ENCODE measurements at regions not wholly inside any gene's neighbourhood (a gene's known extent, or its start where the extent isn't known, plus 50 kb on each side); places are given as distances from the start of the nearest gene placed in this dataset.
"Not testable (repeated sequence)": the region's sequence is repeated elsewhere in the genome, so short reads cannot be mapped to it uniquely, and the experiment has no call there.

GRCh38 chr1:121443001-121443540 lies 258.3 kb downstream of the SRGAP2C start:
- DNase-seq = no peak

- no peak for DNase-seq
Observed at GRCh38 chr1:121444096-121444495, 259.3 kb downstream of the SRGAP2C start.

- DNase-seq = no peak
Observed at GRCh38 chr1:121445679-121446078, 260.9 kb downstream of the SRGAP2C start.

GRCh38 chr1:121447280-121447923 lies 262.6 kb downstream of the SRGAP2C start:
- DNase-seq = not testable (repeated sequence)

GRCh38 chr1:121448064-121448463 lies 263.3 kb downstream of the SRGAP2C start:
- DNase-seq = not testable (repeated sequence)

GRCh38 chr1:121448851-121449250 lies 264.1 kb downstream of the SRGAP2C start:
- no peak for DNase-seq

GRCh38 chr1:121452484-121452883 lies 267.7 kb downstream of the SRGAP2C start:
- DNase-seq = no peak

GRCh38 chr1:121458291-121459048 lies 273.7 kb downstream of the SRGAP2C start:
- no peak for DNase-seq

- no peak for DNase-seq
Observed at GRCh38 chr1:121459235-121459634, 274.5 kb downstream of the SRGAP2C start.

GRCh38 chr1:121469395-121469794 lies 284.6 kb downstream of the SRGAP2C start:
- not testable (repeated sequence) for DNase-seq

GRCh38 chr1:121470401-121470800 lies 285.6 kb downstream of the SRGAP2C start:
- not testable (repeated sequence) for DNase-seq

- no peak for DNase-seq
Observed at GRCh38 chr1:121471523-121471922, 286.7 kb downstream of the SRGAP2C start.

- no peak for DNase-seq
Observed at GRCh38 chr1:121472017-121472416, 287.2 kb downstream of the SRGAP2C start.

- DNase-seq = no peak
Observed at GRCh38 chr1:121483234-121483633, 298.5 kb downstream of the SRGAP2C start.

- no peak for DNase-seq
Observed at GRCh38 chr1:121483961-121484424, 299.2 kb downstream of the SRGAP2C start.

GRCh38 chr1:121494796-121495195 lies 310.0 kb downstream of the SRGAP2C start:
- not testable (repeated sequence) for DNase-seq

- DNase-seq = not testable (repeated sequence)
Observed at GRCh38 chr1:121511455-121511854, 326.7 kb downstream of the SRGAP2C start.

- DNase-seq = not testable (repeated sequence)
Observed at GRCh38 chr1:121511876-121512275, 327.1 kb downstream of the SRGAP2C start.

- no peak for DNase-seq
Observed at GRCh38 chr1:121515235-121515634, 330.5 kb downstream of the SRGAP2C start.

- DNase-seq = no peak
Observed at GRCh38 chr1:121516234-121516967, 331.6 kb downstream of the SRGAP2C start.

- no peak for DNase-seq
Observed at GRCh38 chr1:121517586-121518230, 332.9 kb downstream of the SRGAP2C start.

- no peak for DNase-seq
Observed at GRCh38 chr1:121518726-121519041, 333.9 kb downstream of the SRGAP2C start.

Data from NCI-H1417 treated with DMSO at 0.1 percent for 48 hours (cell line).